ENCODE measurements at regions not wholly inside any gene's neighbourhood (a gene's known extent, or its start where the extent isn't known, plus 50 kb on each side); places are given as distances from the start of the nearest gene placed in this dataset.
A peak's percentile ranks its signal among the peaks of the same experiment; 100 is the strongest.

DNA sequence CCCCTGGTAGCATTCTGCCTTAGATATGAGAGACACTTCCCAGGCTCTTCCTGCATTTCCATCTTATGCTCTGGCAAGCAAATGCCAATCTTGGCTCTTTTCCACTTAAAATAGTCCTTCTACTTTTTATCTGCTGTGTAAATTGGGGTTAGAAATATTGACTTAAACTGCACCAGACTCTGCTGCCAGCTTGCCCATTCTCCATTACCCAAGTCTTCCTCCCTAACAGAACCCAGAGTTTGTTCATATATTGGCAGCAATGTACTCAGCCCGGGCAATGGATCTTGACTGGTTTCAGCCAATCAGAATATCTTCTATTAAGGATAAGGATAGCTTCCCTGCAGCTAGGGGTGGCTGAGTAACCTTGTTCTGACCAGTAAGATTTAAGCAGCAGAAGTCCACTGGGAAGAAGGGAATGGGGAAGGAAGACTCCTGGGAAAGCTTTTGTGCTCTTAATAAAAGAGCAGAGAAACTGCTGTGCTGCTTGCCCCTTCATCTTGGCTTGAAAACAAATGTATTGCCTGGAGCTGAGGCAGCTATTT is 177.1 kb downstream of the KCNRG start:
- intact Hi-C loops (cut with DNase I): no loop called here

DNA sequence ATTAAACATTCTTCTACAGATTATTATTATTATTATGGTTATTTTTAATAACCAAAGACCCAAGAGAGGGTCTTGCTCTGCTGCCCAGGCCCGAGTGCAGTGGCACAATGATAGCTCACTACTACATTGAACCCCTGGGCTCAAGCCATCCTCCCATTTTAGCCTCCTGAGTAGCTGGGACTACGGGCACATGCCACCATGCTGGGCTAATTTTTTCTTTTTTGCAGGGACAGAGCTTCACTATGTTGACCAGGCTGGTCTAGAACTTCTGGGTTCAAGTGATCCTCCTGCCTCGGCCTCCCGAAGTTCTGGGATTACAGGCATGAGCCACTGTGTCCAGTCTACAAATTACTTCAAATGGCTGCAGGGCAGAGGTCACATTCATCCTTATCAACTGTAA is 179.8 kb downstream of the KCNRG start:
- Histone ChIP-seq H3K27ac (no peak overlapping the region), H3K36me3 (no peaks in the 10 kb centered on the region), H3K4me1 (peaks cover 0 to 26% (median 0%) of the 10 kb centered on the region in 9 donors), H3K9me3 (no peaks in the 10 kb centered on the region), H3K27me3 (no peaks in the 10 kb centered on the region), H3K4me3 (no peak overlapping the region)
- 73% methylated on average over 4 of the region's 4 CpGs for WGBS, 2 donors
- DNase-seq (no peak), ATAC-seq (no peak)
- TF ChIP-seq, protein P1, sequence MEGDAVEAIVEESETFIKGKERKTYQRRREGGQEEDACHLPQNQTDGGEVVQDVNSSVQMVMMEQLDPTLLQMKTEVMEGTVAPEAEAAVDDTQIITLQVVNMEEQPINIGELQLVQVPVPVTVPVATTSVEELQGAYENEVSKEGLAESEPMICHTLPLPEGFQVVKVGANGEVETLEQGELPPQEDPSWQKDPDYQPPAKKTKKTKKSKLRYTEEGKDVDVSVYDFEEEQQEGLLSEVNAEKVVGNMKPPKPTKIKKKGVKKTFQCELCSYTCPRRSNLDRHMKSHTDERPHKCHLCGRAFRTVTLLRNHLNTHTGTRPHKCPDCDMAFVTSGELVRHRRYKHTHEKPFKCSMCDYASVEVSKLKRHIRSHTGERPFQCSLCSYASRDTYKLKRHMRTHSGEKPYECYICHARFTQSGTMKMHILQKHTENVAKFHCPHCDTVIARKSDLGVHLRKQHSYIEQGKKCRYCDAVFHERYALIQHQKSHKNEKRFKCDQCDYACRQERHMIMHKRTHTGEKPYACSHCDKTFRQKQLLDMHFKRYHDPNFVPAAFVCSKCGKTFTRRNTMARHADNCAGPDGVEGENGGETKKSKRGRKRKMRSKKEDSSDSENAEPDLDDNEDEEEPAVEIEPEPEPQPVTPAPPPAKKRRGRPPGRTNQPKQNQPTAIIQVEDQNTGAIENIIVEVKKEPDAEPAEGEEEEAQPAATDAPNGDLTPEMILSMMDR (IDR thresholded peaks at IDR 0.05): no peak
- intact Hi-C loops (cut with DNase I): no loop called here

More for the DNA sequence above, 177.1 kb downstream of the KCNRG start:
- Histone ChIP-seq H3K4me1 (peaks cover 0 to 10% (median 0%) of the 10 kb centered on the region in 9 donors), H3K27me3 (no peaks in the 10 kb centered on the region), H3K9me3 (no peaks in the 10 kb centered on the region), H3K27ac (no peak overlapping the region), H3K4me3 (no peak overlapping the region), H3K36me3 (no peaks in the 10 kb centered on the region)
- ATAC-seq: no peak
- 80 to 86% methylated on average over 1 of the region's 1 CpG for WGBS, 2 donors
- no peak for DNase-seq
- TF ChIP-seq, protein P1 (IDR thresholded peaks at IDR 0.05): no peak

DNA sequence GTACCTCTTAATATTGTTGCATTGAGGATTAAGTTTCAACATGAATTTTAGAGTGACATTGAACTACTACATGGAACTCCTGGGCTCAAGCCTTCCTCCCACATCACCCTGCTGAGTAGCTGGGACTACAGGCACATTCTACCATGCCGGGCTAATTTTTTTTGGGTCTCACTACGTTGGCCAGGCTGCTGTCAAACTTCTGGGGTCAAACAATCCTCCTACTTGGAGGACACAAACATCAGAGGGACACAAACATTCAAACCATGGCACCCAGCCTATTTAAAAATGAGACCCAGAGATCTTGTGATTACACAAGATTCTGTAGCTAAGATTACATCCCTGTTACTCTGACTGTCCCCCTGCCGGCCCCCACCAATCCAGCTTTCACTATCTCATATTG is 180.9 kb downstream of the KCNRG start:
- Histone ChIP-seq H3K27me3 (no peaks in the 10 kb centered on the region), H3K27ac (no peak overlapping the region), H3K4me1 (peaks cover 2 to 30% (median 10%) of the 10 kb centered on the region in 9 donors), H3K4me3 (no peak overlapping the region), H3K36me3 (no peaks in the 10 kb centered on the region), H3K9me3 (no peaks in the 10 kb centered on the region)
- ATAC-seq (no peak), DNase-seq (no peak)
- intact Hi-C loops (cut with DNase I): no loop called here
- 92% methylated on average over 3 of the region's 3 CpGs for WGBS, 2 donors
- TF ChIP-seq, protein P1 (IDR thresholded peaks at IDR 0.05): no peak

DNA sequence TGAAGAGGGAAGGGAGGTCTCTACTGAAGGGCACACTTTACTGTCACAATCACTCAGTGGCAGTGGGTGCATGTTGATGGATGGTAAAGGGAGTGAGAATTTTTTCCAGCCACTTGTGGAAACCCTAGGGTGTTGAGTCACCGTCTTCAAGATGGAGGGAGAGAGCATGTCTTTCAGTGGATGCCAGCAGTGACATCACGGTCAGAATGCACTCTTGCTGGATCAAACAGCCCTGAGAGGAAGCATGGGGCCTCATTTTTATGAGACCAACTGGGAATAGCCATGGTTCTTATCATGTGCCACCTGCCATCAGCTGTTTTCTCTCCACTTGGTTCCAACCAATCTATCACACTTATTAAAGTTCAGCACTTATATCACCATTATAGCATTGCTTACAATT is 182.5 kb downstream of the KCNRG start:
- Histone ChIP-seq H3K9me3 (no peaks in the 10 kb centered on the region), H3K4me1 (peaks cover 2 to 29% (median 14%) of the 10 kb centered on the region in 9 donors), H3K36me3 (no peaks in the 10 kb centered on the region), H3K4me3 (no peak overlapping the region), H3K27me3 (no peaks in the 10 kb centered on the region), H3K27ac (no peak overlapping the region)
- no peak for DNase-seq
- 64 to 88% methylated on average over 2 of the region's 2 CpGs for WGBS, 2 donors
- ATAC-seq: peak in 1 of 8 donors; percentile 37
- TF ChIP-seq, protein P1 (IDR thresholded peaks at IDR 0.05): no peak
- intact Hi-C loops (cut with DNase I): no loop called here
